G401 (cell line): ENCODE measurements at regions not wholly inside any gene's neighbourhood (a gene's known extent, or its start where the extent isn't known, plus 50 kb on each side); places are given as distances from the start of the nearest gene placed in this dataset.
A peak's percentile ranks its signal among the peaks of the same experiment; 100 is the strongest.

Source experiments
- DNase-seq: peaks from one replicate; pipeline ENCODE4 v3.0.0-alpha.2; 2015; ENCODE audit warnings: low spot score
- in situ Hi-C: cut with HindIII; loops from 2 replicates; pipeline ENCODE4 v1.10.0; 2016; ENCODE audit warnings: low sequenced_read_pairs, mixed read lengths

DNA sequence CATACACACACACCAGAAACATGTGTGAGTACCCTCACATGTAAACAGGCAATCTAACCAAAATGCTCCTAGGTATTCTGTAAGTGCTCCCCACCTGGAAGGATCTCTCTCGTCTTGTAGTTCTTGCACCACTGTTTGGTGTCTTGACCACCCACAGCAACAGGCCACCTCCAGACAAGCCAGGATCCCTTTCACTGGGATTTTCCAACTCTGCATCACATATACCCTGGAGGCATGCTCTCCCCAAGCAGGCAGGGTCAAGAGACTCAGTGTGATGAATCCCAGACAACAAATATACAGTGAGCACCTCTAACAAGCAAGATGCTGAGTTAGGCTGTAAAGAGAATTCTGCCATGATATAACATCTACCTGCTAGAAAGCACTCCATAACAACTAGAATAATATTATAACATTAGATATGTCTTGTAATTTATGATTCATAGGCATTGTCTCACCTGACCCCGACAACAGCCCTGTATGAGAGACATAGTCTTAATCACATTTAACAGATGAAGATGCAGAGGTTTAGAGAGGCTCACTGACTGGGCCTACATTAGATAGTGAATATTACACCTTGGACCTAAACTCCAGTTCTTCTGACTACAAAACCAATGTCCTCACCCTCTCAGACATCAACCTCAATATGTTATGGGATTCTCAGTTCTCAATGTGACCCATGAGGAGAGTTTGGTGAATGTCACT is 76.5 kb upstream of the BCL6 start:
- in situ Hi-C loops, result no loop called here
- no peak for DNase-seq

DNA sequence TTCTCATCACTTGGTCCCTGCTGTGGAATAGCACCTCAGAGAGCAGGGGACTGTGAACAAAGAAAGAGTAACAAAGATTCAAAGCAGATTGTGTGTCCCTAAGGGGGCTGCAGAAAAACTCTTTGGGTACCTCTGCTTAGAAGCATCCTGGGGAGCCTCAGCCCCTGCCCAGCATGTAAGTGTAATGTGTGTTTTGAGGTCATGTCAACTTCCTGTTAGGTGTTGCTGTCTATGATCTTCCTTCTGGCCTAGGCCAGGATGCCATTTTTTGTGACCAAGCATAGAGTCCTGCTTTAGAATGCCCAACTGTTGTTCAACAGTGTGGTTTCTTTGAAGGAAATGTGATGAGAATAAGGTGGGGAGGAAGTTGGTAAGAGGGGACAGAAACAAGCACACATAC is 77.1 kb upstream of the BCL6 start:
- in situ Hi-C loops, result no loop called here
- DNase-seq, result no peak

DNA sequence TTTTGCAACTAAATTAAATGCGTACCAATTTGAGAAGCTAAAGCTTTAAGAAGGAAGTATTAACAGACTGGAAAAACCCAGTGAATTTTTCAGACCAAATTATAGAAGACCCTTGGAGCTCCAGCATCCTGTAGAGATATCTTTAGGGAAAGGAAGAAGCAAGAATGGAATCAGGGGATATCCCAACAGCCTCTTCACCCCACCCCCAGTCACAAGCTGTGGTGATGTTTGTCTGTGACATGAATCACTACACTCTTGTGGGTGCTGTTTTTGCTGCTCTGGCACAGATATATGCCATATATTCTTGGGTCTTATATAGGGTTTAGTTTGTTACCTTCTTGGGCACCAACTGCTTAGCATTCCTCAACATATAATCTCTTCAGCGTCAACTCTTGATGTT is 78.5 kb upstream of the BCL6 start:
- in situ Hi-C loops, result no loop called here
- no peak for DNase-seq

DNA sequence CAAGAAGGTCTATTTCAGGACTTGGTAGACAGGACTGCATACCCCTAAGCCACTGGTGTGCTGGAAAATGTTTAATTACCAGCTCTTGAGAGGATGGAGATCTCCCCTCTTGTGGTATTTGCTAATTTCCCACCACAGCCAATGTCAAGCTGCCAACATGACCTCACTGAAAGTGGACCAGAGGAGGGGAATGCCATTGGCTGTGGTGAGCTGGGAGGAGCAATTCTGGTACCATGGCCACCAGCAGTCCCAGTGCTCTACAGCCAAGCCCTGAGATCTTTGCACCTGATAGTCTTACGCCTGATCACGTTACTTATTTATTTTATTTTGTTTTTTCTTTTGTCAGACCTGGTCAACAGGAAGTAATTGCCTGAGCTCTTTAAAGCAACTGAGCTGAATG is 82.5 kb upstream of the BCL6 start:
- in situ Hi-C loops, result no loop called here
- DNase-seq, result no peak

DNA sequence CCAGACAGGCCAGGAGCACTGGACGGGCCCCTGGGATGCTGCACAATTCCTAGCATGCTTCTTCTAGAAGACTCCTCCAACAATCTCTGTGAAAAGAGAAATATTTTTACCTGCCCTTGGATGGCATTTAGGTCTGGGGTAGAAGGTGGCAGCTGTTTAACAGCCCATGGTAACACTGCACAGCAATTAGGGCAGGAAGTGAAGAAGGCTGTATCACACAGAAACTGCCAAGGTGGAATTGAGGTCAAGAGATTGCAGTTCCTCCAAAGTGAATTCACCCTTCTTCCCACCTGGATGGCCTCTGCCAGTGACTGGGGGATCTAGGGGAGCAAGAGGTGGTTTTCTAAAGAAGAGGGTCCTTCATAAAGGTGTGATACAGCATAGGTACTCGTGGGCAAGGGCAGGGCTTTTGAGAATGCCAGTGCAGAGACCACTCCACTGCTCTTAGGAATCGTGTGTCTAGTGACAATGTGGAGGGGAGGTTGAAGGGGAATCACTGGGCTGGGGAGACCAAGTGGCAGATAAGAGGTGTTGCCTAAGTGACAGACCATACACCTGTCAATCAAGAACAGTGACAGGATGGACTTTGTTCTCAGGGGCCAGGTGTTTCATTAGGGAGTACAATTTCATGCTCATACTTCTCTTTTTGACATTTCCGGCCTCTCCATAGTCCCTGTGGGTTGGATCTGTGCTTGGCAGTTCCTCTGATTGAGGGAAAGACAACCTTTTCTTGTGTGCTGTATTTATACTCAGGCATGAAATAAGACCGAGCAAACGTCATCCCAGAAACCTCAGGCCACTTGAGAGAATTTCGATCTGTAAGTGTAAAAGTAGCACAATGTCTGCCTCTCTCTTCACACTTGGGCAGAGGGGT is 83.5 kb upstream of the BCL6 start:
- DNase-seq, result no peak
- in situ Hi-C loops, result no loop called here

DNA sequence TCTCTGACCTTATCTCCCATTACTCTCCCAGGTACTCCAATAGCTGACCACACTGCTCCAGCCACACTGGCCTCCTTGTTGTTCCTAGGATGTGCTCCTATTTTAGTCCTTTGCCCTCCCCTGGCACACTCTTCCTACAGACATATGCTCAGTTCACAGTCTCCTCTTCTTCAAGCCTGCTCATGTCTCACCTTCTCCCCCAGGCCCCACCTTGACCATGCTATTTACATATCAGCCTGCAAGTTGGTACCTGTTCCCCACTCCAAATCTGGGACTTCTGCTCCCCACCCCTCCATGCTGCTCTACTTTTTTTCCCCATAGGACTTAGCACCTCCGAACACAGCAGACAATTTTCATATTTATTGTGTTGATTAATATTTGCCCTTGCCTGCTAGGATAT is 84.9 kb upstream of the BCL6 start:
- no peak for DNase-seq

DNA sequence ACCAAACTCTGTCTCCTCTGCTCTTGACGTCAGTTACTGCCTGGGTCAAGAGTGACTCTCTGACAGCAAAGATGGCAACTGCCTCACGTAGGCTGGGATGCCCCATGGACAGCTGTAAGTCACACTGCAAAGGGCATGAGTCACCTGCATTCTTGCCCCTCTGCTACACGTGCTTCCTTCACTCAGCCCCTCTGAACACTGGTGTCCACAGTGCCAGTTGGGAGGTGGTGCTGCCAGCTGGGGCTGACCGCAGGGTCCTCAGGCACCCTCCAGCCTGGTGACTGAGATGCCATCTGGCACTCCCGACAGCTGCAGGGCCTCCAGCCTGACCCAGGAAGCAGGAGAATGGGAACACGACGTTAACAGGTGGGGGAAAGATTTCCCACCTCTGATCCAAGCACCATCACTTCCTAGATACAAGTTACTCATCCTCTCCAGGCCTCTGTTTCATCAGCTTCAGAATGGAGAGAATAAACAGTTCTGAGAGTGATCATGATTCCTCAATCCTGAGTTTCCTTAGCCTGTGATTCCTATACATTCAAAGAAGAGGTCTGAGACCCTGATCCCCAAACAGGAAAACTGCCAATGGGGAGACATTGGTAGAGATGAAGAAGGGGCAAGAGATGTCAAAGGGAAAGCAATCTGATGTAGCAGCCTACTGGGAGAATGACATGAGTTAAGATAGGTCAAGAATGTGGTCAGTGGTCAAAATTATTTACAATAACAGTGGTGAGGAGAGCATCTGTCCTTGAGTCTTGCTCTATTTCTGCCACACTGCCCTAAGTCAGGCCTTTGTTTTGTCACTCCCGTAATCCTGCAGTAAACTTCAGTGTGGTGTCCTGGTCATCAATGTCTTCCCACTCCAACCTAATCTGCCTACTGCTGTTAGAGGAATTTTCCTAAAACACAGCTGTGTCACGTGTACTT is 86.1 kb upstream of the BCL6 start:
- DNase-seq, result no peak
- in situ Hi-C loops, result no loop called here

More for the DNA sequence above, 84.9 kb upstream of the BCL6 start:
- in situ Hi-C loops, result no loop called here

DNA sequence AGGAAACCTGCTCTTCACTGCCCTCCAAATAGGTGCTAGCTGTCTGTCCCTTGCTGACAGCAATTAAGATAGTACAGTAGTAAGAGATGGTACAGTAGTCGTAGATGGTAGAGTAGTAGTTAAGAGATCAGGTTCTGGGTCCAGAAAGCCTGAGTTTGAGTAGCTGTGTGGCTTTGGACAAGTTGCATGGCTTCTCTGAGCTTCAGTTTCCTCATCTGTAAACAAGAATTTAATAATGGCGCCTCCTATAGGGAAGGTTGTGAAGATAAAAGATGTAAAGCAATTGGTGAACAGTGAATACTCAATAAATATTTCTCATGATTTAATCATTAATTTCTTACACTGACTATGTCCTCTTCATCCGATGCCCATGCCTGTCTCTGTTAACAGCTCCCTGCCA is 86.9 kb upstream of the BCL6 start:
- in situ Hi-C loops, result no loop called here
- no peak for DNase-seq

DNA sequence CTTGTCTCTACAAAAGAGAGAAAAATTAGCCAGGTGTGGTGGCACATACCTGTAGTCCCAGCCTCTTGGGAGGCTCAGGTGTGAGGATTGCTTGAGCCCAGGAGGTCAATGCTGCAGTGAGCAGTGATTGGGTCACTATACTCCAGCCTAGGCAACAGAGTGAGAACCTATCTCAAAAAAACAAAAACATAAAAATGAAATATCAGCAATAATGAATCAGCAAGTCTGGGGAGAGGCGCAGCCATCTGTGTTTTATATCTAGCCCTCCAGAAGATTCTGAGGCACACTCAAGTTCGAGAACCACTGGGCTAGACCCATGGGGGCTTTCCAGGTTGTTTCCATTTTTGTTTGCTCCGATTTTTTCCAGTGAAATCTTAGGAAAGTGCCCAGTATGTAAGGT is 88.1 kb upstream of the BCL6 start:
- in situ Hi-C loops, result no loop called here
- DNase-seq, result no peak

DNA sequence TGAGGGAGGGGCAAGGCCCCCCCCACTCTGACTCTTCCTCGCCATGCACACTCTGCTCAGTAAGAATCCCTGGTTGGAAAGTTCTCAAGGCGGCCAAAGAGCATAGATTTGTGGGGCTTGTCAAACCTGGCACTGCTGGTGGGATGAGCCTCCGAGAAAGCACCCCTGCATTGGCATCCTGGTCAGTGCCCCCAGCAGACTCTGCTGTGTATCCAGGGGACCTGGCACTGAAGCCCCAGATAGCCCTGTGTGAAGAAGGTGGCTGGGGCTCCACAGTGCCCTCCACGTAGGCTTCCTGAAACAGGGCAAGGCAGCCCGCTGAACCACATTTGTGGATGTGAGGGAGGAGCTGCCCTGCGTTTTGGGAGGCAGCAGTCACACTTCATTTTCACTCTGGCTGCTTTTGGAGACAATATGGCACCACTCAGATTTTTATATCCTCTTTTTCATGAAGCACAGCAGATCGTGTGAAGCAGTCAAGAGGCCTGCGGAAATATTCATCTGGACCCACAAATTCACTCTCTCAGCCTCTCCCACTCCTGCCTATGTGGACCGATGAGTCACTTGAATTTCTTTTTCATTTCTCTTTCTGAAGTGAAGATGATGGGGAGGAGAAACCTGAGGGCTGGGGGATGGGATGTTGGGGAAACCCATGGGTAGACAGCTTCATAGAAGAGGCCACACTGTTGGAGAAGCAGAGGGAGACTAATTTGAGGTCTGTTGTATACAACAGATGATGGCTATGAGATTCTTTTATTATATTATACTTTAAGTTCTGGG is 88.7 kb upstream of the BCL6 start:
- in situ Hi-C loops, result no loop called here

DNA sequence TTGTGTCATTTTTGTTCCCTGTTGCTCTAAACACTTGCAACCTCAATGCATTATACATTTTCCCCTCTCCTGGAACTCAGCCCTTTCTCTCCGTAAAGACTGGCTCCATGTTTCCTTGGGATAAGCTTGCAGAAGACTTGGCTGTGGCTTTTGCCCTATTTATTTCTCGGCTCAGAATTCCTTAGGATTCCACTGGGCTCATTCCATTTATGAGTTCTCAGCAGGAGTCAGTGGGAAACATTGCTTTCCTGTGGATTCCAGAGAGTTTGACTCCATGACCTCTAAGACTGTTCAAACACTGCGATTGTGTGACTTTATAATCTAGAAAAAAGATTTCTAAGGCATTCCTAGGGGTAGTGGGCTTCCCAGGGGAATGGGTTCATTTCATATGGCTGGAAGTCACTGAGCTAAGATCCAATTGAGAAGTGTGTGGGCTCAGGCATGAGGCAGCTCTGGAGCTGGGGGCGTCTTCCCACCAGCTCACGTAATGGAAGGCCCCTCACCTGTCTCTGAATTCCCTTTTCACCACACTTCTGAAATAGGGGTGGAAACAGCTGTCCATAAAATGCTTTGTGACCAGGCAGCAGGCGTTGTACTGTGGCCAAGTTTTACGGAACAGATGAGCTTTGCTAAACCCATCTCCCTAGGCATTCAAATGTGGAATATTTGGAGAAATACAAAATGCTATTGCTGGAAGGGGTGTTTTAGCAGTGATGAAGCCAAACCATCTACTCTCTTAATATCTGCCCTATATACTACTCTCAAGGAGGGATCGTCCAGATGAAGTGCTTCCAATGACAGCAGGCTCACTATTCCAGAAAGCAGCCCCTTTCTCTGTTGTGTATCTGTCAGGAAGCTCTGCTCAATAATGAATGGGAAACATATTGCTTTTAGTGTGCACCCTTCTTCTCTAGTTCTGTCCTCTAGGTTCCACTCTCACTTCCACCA is 91.8 kb upstream of the BCL6 start:
- in situ Hi-C loops, result no loop called here
- DNase-seq, result peak; percentile 62

More for the DNA sequence above, 88.7 kb upstream of the BCL6 start:
- DNase-seq, result no peak

DNA sequence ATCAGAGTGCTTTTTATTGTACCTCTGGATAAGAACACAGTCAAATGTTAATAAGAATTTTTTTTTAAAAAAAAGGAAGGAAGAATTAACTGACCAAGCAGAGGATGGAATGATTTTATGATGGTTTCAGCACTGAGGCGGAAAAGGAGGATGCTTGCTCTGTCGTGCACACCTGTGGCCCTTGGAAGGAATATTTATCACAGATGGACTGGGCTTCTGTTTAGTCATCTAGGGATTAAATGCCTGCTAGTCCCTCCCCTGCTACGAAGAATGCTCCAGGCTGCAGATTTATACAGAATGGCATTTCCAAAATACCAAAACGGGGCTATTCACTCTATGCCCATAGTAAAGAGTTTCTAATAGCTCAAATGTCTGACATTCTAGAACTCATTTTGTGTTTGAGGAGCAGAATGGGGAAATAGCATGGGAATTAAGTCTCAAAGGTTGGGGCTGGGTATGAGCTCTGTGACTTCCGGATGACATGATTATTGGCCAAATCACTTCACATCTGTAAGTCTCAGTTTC is 92.8 kb upstream of the BCL6 start:
- in situ Hi-C loops, result no loop called here

DNA sequence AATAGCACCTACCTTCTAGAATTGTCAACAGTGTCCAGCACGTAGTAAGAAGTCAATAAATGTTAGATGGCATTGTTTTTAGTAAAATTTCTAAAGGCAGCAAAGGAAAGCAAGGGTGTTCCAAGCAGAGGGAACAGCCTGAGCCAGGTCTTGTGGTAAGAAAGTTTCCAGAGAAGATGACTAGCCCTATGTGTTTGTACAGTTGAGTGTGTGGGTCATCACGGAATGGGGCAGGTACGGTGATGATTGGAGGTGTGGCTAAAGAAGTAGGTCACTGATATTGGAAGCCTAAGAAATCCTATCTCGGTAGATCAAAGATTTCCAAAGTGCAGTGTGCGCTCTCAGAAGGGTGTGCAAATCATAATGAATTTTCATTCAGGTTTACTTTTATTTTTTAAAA is 94.2 kb upstream of the BCL6 start:
- in situ Hi-C loops, result no loop called here
- DNase-seq, result no peak

More for the DNA sequence above, 92.8 kb upstream of the BCL6 start:
- peak; percentile 95 for DNase-seq

DNA sequence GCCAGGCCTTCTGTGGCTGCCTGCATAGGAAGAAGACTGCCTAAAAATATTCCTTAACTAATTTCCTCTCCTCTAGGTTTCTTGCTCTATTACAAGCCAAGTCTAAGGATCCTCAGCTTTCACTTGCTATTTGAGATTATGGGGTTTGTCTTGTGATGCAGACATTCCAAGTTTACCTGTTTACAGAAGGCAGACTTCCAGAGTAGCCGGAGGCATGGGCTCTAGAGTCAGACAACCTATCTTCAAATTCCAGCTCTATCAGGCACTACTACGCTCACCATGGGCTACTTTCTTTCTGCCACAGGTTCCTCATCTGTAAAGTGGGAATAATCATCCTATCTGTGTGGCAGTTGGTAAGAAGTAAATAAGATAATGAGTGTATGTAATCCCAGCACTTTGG is 95.6 kb upstream of the BCL6 start:
- DNase-seq, result no peak
- in situ Hi-C loops, result no loop called here

DNA sequence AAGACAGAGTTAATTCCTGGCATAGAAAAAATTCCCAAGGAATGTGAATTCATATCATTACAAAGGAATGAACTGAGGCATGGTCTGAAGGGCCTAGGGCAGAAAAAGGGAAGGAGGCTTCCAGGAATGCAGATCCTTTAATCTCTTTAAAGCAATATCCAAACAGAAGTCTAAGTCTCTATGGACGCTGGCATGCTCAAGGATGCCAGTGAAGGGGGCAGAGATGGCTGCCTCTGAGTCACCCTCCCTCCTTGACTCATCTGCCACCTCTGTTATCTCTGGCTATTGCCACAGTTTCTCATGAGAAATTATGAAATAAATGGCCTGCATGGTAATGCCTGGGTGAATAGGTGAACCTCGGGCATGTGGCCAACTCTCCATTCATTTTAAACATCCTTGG is 96.3 kb upstream of the BCL6 start:
- no peak for DNase-seq
- in situ Hi-C loops, result no loop called here

DNA sequence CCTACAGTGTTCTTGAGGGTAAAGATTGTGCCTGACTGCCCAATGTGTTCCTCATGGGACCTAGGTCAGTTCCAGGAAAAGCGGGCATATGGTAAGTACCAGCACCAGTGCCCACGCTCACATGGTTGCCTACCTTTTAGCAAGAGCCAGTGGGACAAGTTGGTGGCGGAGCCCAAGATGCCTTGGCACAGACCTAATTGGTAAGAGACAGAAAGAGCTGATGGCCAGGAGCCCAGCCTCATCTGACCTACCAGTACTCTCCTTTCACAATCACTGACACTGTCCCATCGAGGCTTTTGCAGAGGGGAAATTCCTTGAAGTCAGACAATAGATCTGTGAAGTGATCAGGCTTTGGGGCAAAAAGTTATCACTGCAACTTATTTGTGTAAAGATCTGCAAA is 98.4 kb upstream of the BCL6 start:
- in situ Hi-C loops, result no loop called here
- peak; percentile 71 for DNase-seq

DNA sequence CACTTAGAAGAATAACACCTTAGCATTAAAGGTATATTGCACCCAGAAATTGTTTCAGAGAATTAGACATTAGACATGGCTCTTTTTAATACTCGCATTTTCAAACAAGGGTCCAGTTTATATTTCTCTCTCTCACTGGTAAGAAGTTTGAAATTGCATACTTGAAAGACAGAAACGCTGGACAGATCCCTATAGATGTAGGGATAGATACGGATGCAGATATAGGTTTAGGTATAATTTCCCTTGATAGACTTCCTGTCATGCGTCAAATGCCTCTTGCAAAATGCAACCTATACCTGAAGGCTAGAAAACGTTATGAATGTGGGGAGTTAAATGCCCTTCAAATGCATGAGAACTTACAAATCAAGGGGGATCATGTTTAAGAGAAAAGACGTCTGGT is 99.4 kb upstream of the BCL6 start:
- DNase-seq, result no peak
- in situ Hi-C loops, result no loop called here

DNA sequence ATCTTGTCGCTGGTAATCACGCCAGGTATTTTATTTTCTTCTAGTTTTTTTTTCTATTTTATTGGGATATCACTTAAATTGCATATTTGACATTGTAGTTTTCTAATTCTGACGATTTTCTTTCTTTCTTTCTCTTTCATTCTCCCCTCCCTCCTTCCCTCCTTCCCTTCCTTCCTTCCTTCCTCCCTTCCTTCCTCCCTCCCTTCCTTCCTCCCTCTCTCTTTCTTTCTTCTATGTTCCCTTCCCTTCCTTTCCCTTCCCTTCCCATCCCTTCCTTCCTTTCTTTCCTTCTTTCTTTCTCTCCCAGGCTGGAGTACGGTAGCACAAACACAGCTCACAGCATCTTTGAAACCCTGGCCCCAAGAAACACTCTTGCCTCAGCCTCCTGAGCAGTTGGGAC is 100.6 kb upstream of the BCL6 start:
- DNase-seq, result no peak
- in situ Hi-C loops, result no loop called here
